Ishikawa (cell line): ENCODE measurements at regions not wholly inside any gene's neighbourhood (a gene's known extent, or its start where the extent isn't known, plus 50 kb on each side); places are given as distances from the start of the nearest gene placed in this dataset.

Experiments
- CREB1 ChIP-seq: IDR thresholded peaks from 2 replicates; pipeline ENCODE4 v1.6.1; 2012; ENCODE audit warnings: low read depth
- EP300 ChIP-seq: IDR thresholded peaks from 2 replicates; pipeline ENCODE4 v1.6.1; 2012; ENCODE audit warnings: borderline replicate concordance
- MAX ChIP-seq: IDR thresholded peaks from 2 replicates; pipeline ENCODE4 v1.6.1; 2012
- RAD21 ChIP-seq: IDR thresholded peaks from 2 replicates; pipeline ENCODE4 v1.6.1; 2012; ENCODE audit warnings: low read depth
- REST ChIP-seq: IDR thresholded peaks from 2 replicates; pipeline ENCODE4 v1.6.1; 2012; ENCODE audit warnings: low read depth, mild to moderate bottlenecking
- TAF1 ChIP-seq: IDR thresholded peaks from 2 replicates; pipeline ENCODE4 v1.6.1; 2012; ENCODE audit warnings: low read depth, mild to moderate bottlenecking
- ZBTB7A ChIP-seq: IDR thresholded peaks from 2 replicates; pipeline ENCODE4 v1.6.1; 2012; ENCODE audit warnings: low read depth

GRCh38 chr6:139887275-139887674, 512.8 kb upstream of the CITED2 start:
- TF ChIP-seq REST = no peak
- no peak for TF ChIP-seq ZBTB7A
- no peak for TF ChIP-seq EP300
- no peak for TF ChIP-seq RAD21
- no peak for TF ChIP-seq TAF1
- TF ChIP-seq CREB1 = no peak
- TF ChIP-seq MAX = no peak
